ENCODE measurements at regions not wholly inside any gene's neighbourhood (a gene's known extent, or its start where the extent isn't known, plus 50 kb on each side); places are given as distances from the start of the nearest gene placed in this dataset.

GRCh38 chr11:43234881-43235280 is 76.9 kb upstream of the API5 start:
- TF ChIP-seq TAF1 (IDR thresholded peaks at IDR 0.05; ENCODE audit: low read depth): no peak
- no peak for TF ChIP-seq REST (IDR thresholded peaks at IDR 0.05; ENCODE audit: borderline replicate concordance)
- no peak for TF ChIP-seq RAD21 (conservative IDR thresholded peaks at IDR 0.05)
- no peak for TF ChIP-seq EZH2 (IDR thresholded peaks at IDR 0.05; ENCODE audit: borderline replicate concordance, insufficient read depth, low read length, poor library complexity, severe bottlenecking)
- no peak for TF ChIP-seq EP300 (conservative IDR thresholded peaks at IDR 0.05; ENCODE audit: poor library complexity, severe bottlenecking)
- TF ChIP-seq MXI1 (conservative IDR thresholded peaks at IDR 0.05; ENCODE audit: poor library complexity, severe bottlenecking): no peak
- no peak for TF ChIP-seq SMC3 (conservative IDR thresholded peaks at IDR 0.05; ENCODE audit: poor library complexity)
- TF ChIP-seq CTCF (IDR thresholded peaks at IDR 0.05; ENCODE audit: poor library complexity, severe bottlenecking): no peak
- TF ChIP-seq POLR2AphosphoS5 (IDR thresholded peaks at IDR 0.05): no peak
- H3K9ac ChIP-seq (ENCODE audit: low read length): no peak overlapping the region
- H3K27ac ChIP-seq (ENCODE audit: low read length): no peak overlapping the region
- H4K20me1 ChIP-seq (ENCODE audit: insufficient read depth): no peaks in the 10 kb centered on the region
- H3K4me3 ChIP-seq (ENCODE audit: low read length): no peak overlapping the region
- no peak overlapping the region for H2AFZ ChIP-seq (ENCODE audit: low read depth, low read length)
- H3K27me3 ChIP-seq (ENCODE audit: insufficient read depth, low read depth, low read length): no peaks in the 10 kb centered on the region
- no peaks in the 10 kb centered on the region for H3F3A ChIP-seq (ENCODE audit: insufficient read depth, low read length, poor library complexity, severe bottlenecking)
- H3K36me3 ChIP-seq (ENCODE audit: insufficient read depth, low read length): no peaks in the 10 kb centered on the region
- H3K9me2 ChIP-seq (ENCODE audit: insufficient read depth, low read length): no peaks in the 10 kb centered on the region
- H3K79me2 ChIP-seq (replicated peaks; ENCODE audit: insufficient read depth, low read length): no peaks in the 10 kb centered on the region
- H3K9me3 ChIP-seq (ENCODE audit: low read length): no peaks in the 10 kb centered on the region
- H3K4me2 ChIP-seq (ENCODE audit: low read length): no peak overlapping the region

DNA sequence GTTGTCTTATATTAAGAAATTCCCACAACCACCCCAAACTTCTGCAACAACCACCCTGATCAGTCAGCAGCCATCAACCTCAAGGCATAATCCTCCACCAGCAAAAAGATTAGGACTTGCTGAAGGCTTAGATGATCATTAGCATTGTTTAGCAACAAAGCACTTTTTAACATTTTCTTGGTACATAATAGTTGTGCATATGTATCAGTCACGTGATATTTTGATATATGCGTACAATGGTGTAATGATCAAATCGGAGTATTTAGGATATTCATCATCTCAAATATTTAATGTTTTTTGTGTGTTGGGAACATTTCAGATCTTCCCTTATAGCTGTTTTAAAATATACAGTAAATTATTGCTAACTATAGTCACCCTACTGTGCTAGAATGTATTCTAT is 73.5 kb upstream of the API5 start:
- Histone ChIP-seq H3F3A (ENCODE audit: insufficient read depth, low read length, poor library complexity, severe bottlenecking) (no peaks in the 10 kb centered on the region), H3K79me2 (replicated peaks; ENCODE audit: insufficient read depth, low read length) (no peaks in the 10 kb centered on the region), H3K9me3 (ENCODE audit: low read length) (no peaks in the 10 kb centered on the region), H3K4me2 (ENCODE audit: low read length) (no peak overlapping the region), H2AFZ (ENCODE audit: low read depth, low read length) (no peak overlapping the region), H3K27ac (ENCODE audit: low read length) (no peak overlapping the region), H3K36me3 (ENCODE audit: insufficient read depth, low read length) (no peaks in the 10 kb centered on the region), H3K27me3 (ENCODE audit: insufficient read depth, low read depth, low read length) (no peaks in the 10 kb centered on the region), H4K20me1 (ENCODE audit: insufficient read depth) (no peaks in the 10 kb centered on the region), H3K9ac (ENCODE audit: low read length) (no peak overlapping the region), H3K9me2 (ENCODE audit: insufficient read depth, low read length) (no peaks in the 10 kb centered on the region), H3K4me3 (ENCODE audit: low read length) (no peak overlapping the region)
- no peak for TF ChIP-seq POLR2AphosphoS5 (IDR thresholded peaks at IDR 0.05)
- TF ChIP-seq EZH2 (IDR thresholded peaks at IDR 0.05; ENCODE audit: borderline replicate concordance, insufficient read depth, low read length, poor library complexity, severe bottlenecking): no peak
- TF ChIP-seq REST (IDR thresholded peaks at IDR 0.05; ENCODE audit: borderline replicate concordance): no peak
- no peak for TF ChIP-seq CTCF (IDR thresholded peaks at IDR 0.05; ENCODE audit: poor library complexity, severe bottlenecking)
- TF ChIP-seq SMC3 (conservative IDR thresholded peaks at IDR 0.05; ENCODE audit: poor library complexity): no peak
- TF ChIP-seq TAF1 (IDR thresholded peaks at IDR 0.05; ENCODE audit: low read depth): no peak
- no peak for TF ChIP-seq EP300 (conservative IDR thresholded peaks at IDR 0.05; ENCODE audit: poor library complexity, severe bottlenecking)
- TF ChIP-seq MXI1 (conservative IDR thresholded peaks at IDR 0.05; ENCODE audit: poor library complexity, severe bottlenecking): no peak
